GM12874 (cell line): ENCODE measurements at regions not wholly inside any gene's neighbourhood (a gene's known extent, or its start where the extent isn't known, plus 50 kb on each side); places are given as distances from the start of the nearest gene placed in this dataset.

Experiments used
- CTCF ChIP-seq: IDR thresholded peaks from 2 replicates; pipeline ENCODE4 v1.5.1; 2011; ENCODE audit warnings: low read depth, mild to moderate bottlenecking, control low read depth, low read length, moderate library complexity; ENCODE audit not compliant: insufficient read depth

- TF ChIP-seq CTCF, result no peak
Measured at GRCh38 chr10:46170789-46171188, 116.0 kb upstream of the ANTXRL start.

GRCh38 chr10:46171661-46172060 lies 115.1 kb upstream of the ANTXRL start:
- TF ChIP-seq CTCF, result no peak

GRCh38 chr10:46175296-46175695 lies 111.5 kb upstream of the ANTXRL start:
- TF ChIP-seq CTCF, result no peak

- TF ChIP-seq CTCF, result no peak
Measured at GRCh38 chr10:46175831-46176230, 111.0 kb upstream of the ANTXRL start.

GRCh38 chr10:46197050-46197449 lies 89.7 kb upstream of the ANTXRL start:
- TF ChIP-seq CTCF, result no peak

GRCh38 chr10:46198516-46198915 lies 88.3 kb upstream of the ANTXRL start:
- TF ChIP-seq CTCF, result no peak

GRCh38 chr10:46215426-46215825 lies 71.4 kb upstream of the ANTXRL start:
- TF ChIP-seq CTCF, result no peak
